ENCODE measurements at regions not wholly inside any gene's neighbourhood (a gene's known extent, or its start where the extent isn't known, plus 50 kb on each side); places are given as distances from the start of the nearest gene placed in this dataset.

GRCh38 chr6:40054186-40054585 lies 119.9 kb upstream of the MOCS1 start:
- H3K27me3 Mint-ChIP-seq (ENCODE audit: insufficient read depth), result no peaks in the 10 kb centered on the region
- no peak for TF ChIP-seq CTCF (IDR thresholded peaks at IDR 0.05)
- peaks cover 44% of the 10 kb centered on the region for H3K9me3 Mint-ChIP-seq
- no peak for DNase-seq
- H3K4me1 Mint-ChIP-seq (ENCODE audit: low read depth), result no peaks in the 10 kb centered on the region
- no peak overlapping the region for H3K4me3 Mint-ChIP-seq
- H3K36me3 Mint-ChIP-seq (ENCODE audit: low read depth), result no peaks in the 10 kb centered on the region
- H3K27ac Mint-ChIP-seq, result no peak overlapping the region

DNA sequence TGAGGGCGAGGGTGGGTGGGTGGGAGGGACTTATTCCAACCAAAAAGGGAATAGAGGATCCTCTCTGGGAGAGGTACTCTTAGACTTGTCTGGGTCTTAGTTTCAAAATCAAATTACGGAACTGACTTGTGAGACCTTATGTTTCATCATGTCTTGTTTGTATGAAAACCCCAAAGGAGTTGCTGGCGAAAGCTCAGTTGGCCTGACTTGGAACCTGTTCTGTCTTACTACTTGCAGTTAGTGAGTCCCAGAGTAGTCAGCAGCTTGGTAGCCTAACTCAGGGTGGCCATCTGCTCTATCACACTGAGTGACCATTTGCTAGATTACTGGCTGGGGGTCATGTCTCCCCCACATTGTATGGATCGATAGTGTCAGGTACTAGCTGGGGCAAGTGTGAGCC lies 114.9 kb upstream of the MOCS1 start:
- DNase-seq, result no peak
- H3K36me3 Mint-ChIP-seq (ENCODE audit: low read depth), result no peaks in the 10 kb centered on the region
- TF ChIP-seq CTCF (IDR thresholded peaks at IDR 0.05), result no peak
- H3K9me3 Mint-ChIP-seq, result peaks cover 33% of the 10 kb centered on the region
- no peaks in the 10 kb centered on the region for H3K27me3 Mint-ChIP-seq (ENCODE audit: insufficient read depth)
- no peaks in the 10 kb centered on the region for H3K4me1 Mint-ChIP-seq (ENCODE audit: low read depth)
- no peak overlapping the region for H3K4me3 Mint-ChIP-seq
- H3K27ac Mint-ChIP-seq, result no peak overlapping the region

DNA sequence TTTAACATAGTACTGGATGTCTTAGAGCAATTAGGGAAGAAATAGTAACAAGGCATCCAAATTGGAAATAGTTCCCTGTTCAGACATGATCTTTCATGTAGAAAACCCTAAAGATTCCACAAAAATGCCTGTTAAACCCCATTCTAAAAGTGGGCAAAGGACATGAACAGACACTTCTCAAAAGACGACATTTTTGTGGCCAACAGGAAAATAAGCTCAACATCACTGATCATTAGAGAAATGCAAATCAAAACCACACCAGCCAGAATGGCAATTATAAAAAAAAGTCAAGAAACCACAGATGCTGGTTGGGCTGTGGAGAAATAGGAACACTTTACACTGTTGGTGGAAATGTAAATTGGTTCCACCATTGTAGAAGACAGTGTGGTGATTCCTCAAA lies 109.9 kb upstream of the MOCS1 start:
- DNase-seq, result no peak
- no peak for TF ChIP-seq CTCF (IDR thresholded peaks at IDR 0.05)
- Mint-ChIP-seq H3K4me1 (ENCODE audit: low read depth) (no peaks in the 10 kb centered on the region), H3K9me3 (peaks cover 43% of the 10 kb centered on the region), H3K4me3 (no peak overlapping the region), H3K27ac (no peak overlapping the region), H3K27me3 (ENCODE audit: insufficient read depth) (peaks cover 3% of the 10 kb centered on the region; the same call in 1 of the 2 replicates), H3K36me3 (ENCODE audit: low read depth) (no peaks in the 10 kb centered on the region)

DNA sequence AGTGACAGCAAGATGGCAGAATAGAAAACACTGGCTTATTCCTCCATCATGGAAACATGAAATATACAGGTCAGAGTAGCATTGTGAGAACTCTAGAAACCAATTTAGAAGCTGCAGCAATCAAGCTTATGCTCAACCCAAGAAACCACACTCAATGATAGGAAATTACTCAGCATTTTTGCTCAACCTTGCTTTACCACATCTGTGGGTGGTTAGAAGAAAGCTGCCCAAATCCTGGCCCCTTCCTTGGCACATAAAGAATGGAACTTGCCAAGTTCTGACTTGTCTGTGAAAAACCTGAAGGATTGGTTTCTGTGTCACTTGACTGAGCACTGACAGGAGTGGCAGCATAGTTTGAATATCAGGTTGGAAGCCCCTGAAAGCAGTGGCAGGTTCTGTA lies 108.0 kb upstream of the MOCS1 start:
- DNase-seq, result no peak
- peaks cover 3% of the 10 kb centered on the region; the same call in 1 of the 2 replicates for H3K27me3 Mint-ChIP-seq (ENCODE audit: insufficient read depth)
- TF ChIP-seq CTCF (IDR thresholded peaks at IDR 0.05), result no peak
- H3K9me3 Mint-ChIP-seq, result peaks cover 43% of the 10 kb centered on the region
- H3K36me3 Mint-ChIP-seq (ENCODE audit: low read depth), result no peaks in the 10 kb centered on the region
- no peak overlapping the region for H3K4me3 Mint-ChIP-seq
- no peak overlapping the region for H3K27ac Mint-ChIP-seq
- H3K4me1 Mint-ChIP-seq (ENCODE audit: low read depth), result no peaks in the 10 kb centered on the region

DNA sequence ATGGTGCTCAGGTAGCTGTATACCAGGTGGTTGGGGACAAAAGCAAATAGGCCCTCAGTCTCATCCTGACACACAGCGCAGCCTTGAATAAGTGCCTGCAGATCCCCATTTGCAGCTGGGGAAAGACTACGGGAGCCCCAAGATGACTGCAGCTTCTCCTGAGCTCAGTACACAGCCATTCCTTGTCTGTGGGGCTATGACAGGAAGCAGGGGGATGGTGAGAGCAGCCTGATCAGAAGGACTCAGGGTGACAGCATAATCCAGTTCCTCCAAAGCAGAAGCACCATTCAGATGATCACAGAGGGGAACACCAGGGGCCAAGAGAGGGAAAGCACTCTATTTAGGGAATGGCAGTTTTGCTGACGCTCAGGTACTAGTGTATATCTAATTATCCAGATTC lies 104.8 kb upstream of the MOCS1 start:
- no peaks in the 10 kb centered on the region for H3K4me1 Mint-ChIP-seq (ENCODE audit: low read depth)
- no peak for TF ChIP-seq CTCF (IDR thresholded peaks at IDR 0.05)

DNA sequence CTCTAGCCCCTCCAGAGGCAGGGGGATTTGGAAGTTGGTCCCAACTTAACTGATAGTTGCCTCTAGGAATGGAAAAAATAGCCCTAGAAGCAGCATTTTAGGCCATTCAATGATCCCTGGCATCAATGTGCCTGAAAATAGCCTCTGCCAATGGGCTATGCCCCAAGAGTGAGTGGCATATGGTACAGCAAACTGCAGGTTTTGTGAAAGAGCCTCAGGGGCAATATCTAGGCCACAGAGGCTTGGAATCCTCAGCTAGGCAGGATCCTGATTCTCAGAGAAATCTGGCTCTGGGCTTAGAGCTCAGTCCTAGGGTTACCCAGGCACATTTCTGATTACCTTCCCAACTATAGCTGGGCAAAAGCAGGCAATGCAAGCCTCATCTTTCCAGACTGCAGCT lies 104.4 kb upstream of the MOCS1 start:
- Mint-ChIP-seq H3K4me3 (no peak overlapping the region), H3K27ac (no peak overlapping the region), H3K36me3 (ENCODE audit: low read depth) (no peaks in the 10 kb centered on the region; the same call in 1 of the 2 replicates), H3K27me3 (ENCODE audit: insufficient read depth) (peaks cover 3% of the 10 kb centered on the region; the same call in 1 of the 2 replicates), H3K9me3 (peaks cover 53% of the 10 kb centered on the region), H3K4me1 (ENCODE audit: low read depth) (no peaks in the 10 kb centered on the region)
- no peak for TF ChIP-seq CTCF (IDR thresholded peaks at IDR 0.05)
- DNase-seq, result no peak

More for the DNA sequence above, 104.8 kb upstream of the MOCS1 start:
- no peak for DNase-seq
- Mint-ChIP-seq H3K27me3 (ENCODE audit: insufficient read depth) (peaks cover 3% of the 10 kb centered on the region; the same call in 1 of the 2 replicates), H3K36me3 (ENCODE audit: low read depth) (no peaks in the 10 kb centered on the region; the same call in 1 of the 2 replicates), H3K9me3 (peaks cover 53% of the 10 kb centered on the region), H3K27ac (no peak overlapping the region), H3K4me3 (no peak overlapping the region)
